Fibroblast of upper back skin (primary cell): ENCODE measurements at regions not wholly inside any gene's neighbourhood (a gene's known extent, or its start where the extent isn't known, plus 50 kb on each side); places are given as distances from the start of the nearest gene placed in this dataset.

ENCODE experiments used
- DNase-seq: peaks from one replicate; pipeline ENCODE4 v3.0.0-alpha.2; 2013

DNA sequence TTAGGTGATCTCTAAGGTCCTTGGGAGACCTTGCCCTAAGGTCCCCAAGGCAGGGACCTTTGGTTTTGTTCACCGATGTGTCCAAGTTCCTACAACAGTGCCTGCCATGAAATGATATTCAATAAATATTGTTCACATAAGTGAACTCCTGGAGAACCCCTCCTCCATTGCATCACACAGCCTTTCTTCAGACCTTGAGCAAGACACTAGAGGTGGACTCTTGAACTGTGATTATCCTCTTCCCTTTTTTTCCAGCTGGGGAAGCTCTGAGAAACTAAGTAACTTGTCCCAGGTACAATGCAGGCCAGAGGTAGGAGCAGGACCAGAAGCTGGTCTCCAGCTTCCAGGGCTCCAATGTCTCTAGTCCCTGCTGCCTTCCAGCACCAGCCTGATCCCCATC lies 76.6 kb upstream of the LMO1 start:
- DNase-seq, result no peak

DNA sequence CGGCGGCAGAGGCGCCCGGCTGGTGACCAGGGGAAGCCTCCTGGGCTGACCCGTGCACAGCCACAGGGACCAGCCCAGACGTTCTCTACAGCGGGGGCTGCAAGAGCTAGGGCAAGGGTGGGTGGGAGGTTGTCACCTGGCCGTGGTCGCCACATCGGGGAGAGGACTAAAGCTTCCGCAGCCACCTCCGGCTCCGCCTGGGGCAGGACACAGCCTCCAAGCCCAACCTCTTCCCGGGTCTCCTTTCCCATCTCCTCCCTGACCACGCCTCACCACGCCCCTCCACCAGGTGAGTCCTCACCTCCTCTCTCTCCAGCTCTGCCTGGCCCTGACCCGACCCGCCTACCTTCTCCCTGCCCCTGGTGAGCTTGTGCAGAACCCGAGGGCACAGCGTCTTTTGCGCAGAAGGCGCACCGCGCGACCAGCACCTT lies 75.9 kb upstream of the LMO1 start:
- DNase-seq, result no peak

DNA sequence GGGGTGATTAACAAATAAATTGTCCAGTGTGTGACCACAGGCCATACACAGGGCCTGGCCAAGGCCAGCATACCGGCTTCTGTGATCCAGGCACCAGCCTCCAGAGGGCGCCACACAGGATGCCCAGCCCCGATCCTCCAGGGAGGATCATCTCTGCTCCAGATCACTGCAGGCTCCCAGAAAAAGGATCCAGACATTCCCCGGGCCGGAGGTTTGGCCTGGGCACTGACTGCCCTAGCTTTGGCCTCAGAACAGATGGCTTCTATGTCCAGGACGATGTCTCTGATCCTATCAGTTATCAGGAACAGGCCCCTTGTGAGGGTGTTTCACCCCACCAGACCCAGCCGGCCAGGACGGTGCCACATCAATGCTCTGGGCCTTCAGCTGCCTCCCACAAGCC lies 74.5 kb upstream of the LMO1 start:
- DNase-seq, result peak; percentile 23

DNA sequence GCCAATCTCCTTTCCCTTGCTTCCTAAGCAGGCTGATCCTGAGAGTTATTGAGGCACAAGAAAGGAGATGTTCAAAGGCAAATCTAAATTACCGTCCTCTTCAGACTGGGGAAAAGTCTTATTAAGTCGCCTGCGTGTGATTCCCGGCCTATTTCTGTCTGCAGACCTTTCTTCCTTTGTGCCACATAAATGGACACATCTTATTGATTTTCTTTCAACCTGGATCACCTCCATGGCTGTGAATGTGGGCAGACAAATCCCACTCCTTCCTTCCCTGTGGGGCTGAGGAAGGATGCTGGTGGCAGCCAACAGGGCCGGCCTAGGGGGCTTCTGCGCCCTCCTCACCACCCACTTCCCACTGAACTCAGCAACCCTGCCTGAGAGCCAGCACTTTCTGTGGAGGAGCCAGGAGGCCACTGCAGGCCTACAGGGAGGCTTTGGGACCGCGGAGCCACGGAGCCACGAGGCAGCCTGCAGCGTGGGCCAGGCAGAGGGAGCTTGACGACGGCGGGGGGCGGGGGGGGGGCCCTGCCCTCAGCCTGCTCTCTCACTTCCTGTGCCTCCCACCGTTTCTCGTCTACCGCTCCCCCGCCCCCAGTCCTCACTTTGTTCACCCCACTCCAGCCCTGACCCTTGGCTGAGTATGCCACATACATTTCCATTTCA lies 73.6 kb upstream of the LMO1 start:
- DNase-seq, result no peak

DNA sequence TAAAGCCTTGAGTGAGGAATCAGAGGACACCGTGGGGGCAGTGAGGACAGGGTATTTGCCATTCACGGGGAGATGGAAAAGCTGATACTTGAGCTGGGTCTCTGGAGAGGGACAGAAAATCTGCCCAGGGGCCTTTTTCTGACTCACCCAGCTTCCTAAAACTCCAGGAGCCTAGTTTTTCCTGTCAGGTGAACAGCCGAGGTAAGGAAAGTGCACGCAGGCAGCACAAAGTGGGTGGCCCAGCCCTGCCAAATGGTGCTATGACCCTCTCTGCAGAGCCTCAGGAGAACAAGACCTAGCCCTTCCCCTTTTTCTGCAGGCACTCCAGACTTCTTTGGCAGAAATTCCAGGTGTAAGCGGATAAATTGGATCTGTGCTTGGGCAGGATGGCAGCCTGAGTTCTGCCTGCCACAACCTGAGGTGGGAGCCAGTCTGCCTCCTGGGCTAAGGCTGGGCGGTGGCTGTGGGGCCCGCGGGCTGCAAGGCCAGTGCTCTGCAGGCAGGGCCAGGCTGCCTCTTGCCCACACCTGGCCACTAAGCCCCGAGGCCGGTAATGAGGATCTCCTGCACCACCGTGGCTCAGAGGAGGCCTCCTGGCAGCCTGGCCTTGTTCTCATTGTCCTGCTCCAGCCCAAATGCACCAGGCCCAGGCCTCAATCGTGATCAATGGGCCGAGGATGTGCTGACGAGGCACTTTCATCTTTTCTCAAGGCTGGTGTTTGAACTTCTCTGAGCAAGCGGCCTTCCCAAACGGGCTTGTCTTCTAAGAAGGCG lies 72.9 kb upstream of the LMO1 start:
- no peak for DNase-seq

DNA sequence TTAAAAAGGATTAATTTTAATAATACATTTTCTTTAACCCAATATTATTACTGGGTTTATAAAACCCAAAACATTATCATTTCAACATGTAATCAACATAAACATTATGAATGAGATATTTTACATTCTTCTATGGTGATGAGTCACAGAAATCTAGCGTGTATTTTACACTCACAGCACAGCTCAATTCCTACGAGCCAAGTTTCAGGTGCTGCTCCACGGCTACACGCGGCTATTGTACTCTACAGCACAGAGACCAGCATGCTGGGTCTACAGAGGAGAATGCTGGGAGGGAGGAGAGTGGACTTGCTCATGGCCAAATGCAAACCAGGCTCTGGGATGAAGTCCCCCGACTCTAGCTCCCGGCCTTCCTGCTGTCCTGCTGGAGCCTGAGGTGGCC lies 72.0 kb upstream of the LMO1 start:
- peak; percentile 21 for DNase-seq

DNA sequence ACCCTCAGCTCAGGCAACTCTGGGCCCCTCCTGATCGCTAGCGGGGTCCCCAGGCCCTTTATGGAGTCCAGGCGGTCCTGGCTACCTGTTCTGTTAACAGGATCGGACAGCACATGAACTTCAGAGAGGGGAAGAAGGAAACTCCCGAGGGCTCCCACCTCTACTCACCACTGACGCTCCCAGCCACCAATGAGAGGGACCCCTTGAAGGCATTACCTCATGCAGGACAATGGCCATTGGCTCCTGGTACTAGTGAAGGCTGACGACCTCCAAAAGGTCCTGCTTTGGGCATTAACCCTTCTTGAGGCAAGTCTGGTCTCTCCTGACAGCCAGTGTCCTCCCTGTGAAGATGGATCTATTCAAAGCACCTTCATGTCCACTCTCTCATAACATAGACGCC lies 71.5 kb upstream of the LMO1 start:
- no peak for DNase-seq

DNA sequence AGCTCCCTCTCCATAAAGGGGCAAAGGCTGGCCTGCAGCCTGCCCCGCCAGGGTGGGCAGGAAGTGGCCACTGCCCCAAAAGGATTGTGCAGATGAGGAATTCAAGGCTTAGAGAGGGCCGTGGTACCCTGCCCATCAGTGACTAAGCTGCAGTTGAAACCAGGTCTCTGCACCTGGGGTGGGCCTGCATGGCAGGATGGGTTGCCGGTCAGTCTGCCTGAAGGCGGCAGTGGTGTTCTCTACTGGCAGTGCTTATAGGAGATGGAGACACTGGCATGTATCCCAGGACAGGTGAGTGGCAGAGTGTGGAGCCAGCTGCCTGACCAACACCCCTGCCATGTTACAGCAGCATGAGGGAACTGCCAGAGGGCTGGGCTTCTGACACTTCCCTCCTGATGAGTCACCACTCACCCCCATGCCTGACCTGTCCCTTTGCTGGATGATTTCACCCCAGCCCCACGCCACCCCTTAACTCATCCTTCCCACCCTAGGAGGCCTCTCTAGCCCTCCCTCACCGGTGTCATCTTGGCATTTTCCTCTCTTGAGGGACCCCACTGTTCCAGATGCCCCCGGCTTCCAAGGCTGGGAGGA lies 70.2 kb upstream of the LMO1 start:
- peak; percentile 4 for DNase-seq

DNA sequence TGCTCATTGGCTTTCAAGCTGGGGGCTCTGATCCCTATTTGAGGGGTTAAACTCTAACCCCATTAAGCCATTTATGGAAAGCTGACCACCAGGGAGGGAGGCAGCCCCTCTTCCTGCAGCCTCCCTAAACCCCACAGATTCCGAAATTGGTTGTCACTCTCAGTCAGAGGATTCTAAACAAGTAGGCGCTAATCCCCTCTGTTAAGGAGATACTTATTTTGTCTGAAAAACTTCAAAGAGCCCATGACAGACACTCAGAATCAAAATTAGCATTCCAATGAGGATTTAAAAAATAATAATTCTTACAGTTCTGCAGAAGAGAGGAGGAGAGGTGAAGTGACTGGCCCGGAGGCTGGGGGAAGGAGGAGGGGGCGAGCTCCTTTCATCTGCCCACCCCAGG lies 69.7 kb upstream of the LMO1 start:
- no peak for DNase-seq

DNA sequence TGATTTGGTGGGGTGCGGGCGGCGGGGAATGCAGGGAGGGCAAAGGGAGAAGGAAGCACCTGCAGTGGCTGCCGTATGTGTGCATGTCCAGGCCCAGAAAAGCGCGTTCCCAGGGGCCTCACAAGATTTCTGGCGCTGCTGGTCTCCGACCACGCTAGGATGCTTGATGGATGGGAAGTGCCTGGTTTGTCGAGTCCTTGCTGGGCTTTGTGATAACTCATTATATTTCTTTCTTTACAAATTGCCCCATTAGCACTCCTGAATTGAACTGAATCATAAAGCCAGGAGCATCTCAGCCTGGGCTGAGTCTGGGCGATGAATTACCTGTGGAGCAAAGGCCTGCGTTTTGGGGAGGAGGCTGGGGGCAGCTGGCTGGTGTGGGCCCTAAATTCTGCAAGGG lies 69.2 kb upstream of the LMO1 start:
- no peak for DNase-seq

DNA sequence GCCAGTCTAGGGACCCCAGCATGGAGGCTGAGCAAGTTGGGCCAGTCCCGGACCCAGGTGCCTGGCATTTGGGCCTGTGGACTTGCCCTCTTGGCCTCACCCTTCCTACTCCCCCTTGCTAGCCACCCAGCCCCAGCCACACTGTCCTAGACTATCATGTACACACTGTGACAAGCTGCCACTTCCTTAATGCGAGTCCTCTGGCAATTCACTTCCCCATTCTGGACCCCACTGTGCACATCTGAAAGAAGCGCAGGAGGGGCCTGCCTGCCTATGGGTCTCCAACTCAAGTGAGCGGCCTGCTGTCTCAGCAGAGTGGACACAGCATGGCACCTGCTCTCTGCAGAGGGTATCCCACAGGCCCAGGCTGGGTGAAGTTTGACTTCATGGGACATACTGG lies 68.5 kb upstream of the LMO1 start:
- no peak for DNase-seq

DNA sequence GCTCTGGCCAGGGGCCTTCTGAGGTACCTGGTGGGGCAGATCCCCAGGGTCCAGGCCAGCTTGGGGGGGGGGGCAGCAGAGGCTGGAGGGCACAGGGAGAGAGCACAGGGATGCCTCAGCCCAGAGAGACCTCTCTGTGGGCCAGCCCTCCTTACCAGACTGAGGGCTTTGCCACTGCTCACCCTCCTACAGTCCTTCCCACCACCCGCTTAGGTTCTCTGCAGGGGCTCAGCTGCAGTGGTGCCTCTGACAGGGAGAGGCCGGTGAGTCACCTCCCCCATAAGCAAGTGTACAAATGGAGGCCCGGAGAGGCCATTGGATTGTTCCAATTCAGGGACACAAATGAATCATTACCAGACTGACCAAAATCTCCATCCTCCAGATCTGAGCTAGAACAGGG lies 68.1 kb upstream of the LMO1 start:
- DNase-seq, result peak; percentile 7

DNA sequence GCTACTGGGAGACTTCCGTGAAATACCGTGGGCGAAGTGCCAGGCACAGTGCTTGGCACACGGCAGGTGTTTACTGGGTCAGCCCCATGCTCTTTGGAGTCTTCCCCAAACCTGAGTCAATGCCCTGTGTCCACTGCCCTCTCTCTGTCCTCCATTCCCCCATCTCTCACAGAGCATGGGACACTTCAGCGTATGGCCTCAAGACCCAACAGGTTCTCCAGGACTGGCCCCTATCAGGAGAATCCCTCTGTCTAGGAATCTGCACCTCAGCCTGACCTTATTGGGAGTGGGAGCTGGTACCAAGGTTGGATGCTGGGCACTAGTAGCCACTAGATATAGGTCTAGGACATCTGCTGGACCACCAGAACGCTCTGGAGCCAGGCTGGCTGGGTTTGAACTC lies 67.2 kb upstream of the LMO1 start:
- DNase-seq, result no peak

DNA sequence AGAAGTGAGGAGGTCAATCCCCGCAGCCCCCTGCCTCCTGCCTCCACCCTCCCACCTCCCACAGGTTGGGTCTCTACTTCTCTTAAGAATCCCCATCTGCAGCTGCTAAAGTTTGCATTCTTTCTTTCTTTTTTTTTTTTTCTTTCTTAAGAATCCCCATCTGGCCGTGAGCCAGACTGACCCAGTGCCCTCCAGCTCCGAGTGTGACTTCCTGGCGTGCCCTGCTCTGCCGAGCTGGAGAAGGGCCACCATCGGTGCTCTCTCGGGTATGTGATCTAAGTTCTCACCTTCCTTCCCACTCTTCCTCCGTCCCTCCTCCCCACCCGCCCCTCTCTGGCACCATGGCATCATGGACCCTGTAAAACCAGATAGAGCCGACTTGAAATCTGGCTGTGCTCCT lies 66.7 kb upstream of the LMO1 start:
- no peak for DNase-seq

DNA sequence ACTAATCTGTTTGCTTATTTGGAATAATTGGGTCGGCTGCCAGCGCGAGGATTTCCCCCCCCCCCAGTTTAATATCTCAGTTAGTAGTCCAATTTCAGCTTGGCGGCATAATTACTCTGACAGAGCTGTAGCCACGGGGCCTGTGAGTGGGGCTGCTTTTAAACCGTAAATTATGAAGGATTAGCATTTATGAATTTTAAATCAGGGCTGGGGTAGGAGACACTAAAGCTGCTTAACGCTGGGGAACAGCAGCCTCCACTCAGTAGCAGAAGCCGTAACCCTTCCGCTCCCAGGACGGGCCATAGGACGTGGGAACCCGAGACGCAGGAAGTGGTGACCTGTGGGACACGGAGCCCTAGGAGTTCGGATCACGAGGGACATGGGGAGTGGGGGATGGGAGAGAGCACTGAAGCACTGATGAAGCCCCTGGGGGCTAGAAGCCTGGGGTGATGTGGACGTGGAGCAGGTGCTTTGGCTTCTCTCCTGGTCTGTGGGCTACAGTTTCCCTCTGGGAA lies 66.2 kb upstream of the LMO1 start:
- DNase-seq, result no peak

DNA sequence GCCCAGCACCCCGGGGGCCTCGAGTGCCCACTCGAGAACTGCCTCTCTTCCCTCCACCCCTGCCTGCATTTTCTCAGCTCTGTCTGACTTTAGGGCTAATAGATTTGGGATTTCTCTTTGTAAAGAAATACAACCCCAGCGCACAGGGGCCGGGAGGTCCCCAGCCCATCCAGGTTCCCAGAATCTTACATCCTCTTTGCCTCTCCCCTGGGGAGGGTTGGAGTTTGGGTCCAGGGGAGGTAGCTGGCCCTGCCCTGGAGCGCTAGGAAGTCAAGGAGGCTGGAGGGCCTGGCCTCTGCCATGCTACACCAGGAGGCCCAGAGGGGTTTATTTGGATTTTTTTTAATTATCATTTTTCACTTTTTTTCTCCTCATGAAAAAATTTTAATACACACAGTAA lies 65.7 kb upstream of the LMO1 start:
- no peak for DNase-seq

DNA sequence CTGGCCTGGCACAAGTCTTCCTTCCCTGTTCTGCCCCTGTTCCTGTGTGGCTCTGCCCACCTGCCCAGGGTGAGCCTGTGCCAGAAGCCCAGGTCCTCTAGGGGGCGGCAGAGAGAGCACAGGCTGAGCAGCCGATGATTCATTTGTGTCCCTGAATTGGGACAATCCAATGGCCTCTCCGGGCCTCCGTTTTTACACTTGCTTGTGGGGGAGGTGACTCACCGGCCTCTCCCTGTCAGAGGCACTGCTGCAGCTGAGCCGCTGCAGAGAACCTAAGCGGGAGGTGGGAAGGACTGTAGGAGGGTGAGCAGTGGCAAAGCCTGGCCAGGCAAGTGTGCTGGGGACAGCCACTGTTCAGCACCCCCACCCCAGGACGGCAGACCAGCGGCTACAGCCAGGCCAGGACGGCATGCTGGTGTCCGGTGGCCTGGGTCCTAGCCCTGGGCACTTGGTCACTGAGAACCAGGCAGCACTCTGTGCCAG lies 65.2 kb upstream of the LMO1 start:
- DNase-seq, result peak; percentile 79

DNA sequence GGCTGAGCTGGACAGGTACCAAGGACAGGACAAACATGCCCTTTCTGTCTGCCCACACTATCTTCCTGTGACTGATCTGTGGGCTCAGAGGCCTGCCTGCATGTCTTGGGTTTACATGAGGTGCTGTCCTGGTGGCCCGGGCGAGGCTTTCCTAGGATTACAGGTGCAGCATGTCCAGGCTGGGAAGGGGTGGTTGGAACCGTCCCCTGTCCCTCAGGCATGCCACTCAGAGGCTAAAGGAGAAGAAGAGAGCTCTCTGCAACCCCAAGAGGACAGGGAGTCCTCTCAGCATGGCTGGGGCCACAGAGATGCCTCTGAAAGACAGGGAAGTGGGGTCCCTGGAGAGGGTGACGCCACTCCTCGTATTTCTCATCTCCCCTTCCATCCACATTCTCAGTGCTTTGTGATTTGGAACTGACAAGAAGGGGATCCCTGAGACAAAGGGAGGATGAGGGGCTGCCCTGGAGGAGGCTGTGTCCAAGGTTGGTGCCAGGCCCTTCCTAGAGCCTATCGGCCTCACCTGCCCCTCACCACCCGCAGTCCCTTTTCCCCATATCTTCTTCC lies 64.6 kb upstream of the LMO1 start:
- DNase-seq, result no peak

DNA sequence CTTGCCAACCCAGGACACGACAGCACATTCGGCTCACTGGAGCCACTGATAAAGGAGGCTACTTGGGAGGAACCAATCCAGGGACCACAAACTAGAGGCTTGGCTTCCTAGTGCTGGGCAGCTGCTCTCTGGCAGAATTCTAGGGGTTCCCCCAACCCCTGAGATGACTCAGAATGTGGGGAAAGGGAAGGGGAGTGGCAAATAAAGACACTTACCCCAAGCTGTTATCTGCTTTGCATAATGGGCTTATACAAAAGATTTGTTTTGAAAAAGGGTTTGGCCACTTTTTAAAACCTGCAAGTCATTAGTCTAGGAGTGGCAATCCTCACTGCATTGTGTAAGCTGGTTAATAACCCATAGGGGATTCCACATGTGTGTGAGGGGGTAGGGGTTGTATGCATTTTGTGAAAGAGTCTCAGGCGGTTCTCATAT lies 64.1 kb upstream of the LMO1 start:
- DNase-seq, result no peak

DNA sequence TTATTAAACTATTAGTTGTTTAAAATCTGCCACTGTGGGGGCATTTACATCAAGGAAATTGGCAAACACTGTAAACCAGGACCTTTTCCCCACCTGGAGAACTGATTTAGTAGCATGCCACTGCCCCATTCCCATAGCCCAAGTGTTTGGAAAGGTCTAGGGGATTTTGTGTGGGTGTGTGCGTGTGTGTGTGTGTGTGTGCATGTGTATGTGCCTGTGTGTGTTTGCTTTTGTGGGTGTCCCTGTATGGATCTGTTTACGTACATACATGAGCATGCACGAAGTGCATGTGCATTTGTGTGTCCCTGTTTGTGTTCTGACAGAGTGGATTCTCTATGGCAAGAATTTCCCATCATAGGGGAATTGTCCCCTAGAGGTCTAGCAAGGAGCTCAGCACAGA lies 62.7 kb upstream of the LMO1 start:
- no peak for DNase-seq

DNA sequence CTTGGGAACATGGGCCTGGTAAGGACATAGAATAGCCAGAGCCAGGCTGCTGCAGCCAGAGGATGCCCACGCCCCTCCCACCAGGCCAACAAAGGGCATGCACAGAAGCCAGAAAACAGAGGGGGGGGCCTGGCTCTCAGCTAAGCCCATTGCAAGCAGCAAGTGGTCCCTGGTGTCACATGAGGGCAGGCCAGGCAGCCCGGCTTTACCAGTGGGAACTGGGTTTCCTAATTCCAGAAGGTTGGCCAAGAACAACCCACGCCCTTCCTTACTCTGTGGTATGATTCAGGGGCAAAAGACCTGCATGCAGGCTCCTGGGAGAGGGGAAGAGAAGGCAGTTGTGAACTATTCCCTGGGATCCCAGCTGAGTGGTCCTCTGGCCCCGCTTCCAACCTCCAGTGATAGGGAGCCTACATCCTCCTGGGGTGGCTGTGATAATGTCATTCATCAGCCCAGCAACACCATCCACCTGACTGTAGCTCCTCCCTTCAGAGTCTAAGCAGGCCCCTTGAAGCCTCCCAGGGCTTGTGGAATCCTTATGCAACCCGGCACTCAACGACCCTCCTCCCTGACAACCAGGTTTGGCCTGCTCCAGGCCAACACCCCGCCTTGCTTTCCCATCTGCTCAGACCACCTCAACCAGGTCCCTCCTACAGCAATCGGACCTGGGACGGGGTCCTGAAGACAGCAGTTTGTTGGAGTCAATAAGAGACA lies 62.1 kb upstream of the LMO1 start:
- DNase-seq, result no peak

DNA sequence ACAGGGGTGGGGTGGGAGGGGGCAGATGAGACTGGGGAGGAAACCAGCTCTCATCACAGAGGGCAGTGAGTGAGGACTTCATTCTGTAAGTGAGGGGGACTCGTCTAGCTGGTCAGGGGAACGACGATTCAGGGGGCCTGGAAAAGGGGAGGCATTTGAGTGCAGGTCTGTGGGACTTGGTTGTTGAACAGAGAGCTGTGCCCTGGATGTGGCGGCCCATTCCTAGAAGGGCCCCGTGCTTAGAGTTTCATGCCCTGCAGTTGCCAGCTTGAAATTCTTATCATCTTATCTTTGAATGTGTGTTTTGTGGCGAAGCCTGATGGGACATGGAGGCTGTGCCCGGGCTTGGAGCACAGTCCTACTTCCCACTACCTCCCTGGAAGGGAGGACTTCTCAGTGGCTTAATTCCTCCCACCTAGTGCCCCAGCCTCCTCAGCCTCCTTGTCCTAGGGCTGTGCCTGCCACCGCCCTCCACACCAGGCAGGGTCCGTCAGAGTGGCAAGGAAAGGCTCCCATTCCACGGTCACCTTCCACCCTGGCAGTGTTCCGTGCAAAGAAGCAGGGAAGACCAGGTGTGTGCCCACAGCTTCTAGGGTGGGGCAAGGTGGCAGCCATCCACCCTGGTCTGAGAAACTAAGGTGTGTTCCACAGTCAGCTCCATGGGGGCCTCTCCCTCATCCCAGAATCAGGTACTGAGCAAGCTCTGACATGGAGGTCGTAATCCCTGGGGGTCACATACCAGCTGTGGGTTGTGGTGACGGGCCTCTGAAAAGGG lies 59.7 kb upstream of the LMO1 start:
- DNase-seq, result no peak
